ENCODE measurements at regions not wholly inside any gene's neighbourhood (a gene's known extent, or its start where the extent isn't known, plus 50 kb on each side); places are given as distances from the start of the nearest gene placed in this dataset.

- no peak for TF ChIP-seq POLR2A (IDR thresholded peaks at IDR 0.05)
- TF ChIP-seq, protein P1, sequence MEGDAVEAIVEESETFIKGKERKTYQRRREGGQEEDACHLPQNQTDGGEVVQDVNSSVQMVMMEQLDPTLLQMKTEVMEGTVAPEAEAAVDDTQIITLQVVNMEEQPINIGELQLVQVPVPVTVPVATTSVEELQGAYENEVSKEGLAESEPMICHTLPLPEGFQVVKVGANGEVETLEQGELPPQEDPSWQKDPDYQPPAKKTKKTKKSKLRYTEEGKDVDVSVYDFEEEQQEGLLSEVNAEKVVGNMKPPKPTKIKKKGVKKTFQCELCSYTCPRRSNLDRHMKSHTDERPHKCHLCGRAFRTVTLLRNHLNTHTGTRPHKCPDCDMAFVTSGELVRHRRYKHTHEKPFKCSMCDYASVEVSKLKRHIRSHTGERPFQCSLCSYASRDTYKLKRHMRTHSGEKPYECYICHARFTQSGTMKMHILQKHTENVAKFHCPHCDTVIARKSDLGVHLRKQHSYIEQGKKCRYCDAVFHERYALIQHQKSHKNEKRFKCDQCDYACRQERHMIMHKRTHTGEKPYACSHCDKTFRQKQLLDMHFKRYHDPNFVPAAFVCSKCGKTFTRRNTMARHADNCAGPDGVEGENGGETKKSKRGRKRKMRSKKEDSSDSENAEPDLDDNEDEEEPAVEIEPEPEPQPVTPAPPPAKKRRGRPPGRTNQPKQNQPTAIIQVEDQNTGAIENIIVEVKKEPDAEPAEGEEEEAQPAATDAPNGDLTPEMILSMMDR (IDR thresholded peaks at IDR 0.05): no peak
These were observed 113.7 kb downstream of the BMP15 start for GRCh38 chrX:51024106-51024696.

Measured in heart left ventricle (tissue), 13 donors.